ENCODE measurements at regions not wholly inside any gene's neighbourhood (a gene's known extent, or its start where the extent isn't known, plus 50 kb on each side); places are given as distances from the start of the nearest gene placed in this dataset.

DNA sequence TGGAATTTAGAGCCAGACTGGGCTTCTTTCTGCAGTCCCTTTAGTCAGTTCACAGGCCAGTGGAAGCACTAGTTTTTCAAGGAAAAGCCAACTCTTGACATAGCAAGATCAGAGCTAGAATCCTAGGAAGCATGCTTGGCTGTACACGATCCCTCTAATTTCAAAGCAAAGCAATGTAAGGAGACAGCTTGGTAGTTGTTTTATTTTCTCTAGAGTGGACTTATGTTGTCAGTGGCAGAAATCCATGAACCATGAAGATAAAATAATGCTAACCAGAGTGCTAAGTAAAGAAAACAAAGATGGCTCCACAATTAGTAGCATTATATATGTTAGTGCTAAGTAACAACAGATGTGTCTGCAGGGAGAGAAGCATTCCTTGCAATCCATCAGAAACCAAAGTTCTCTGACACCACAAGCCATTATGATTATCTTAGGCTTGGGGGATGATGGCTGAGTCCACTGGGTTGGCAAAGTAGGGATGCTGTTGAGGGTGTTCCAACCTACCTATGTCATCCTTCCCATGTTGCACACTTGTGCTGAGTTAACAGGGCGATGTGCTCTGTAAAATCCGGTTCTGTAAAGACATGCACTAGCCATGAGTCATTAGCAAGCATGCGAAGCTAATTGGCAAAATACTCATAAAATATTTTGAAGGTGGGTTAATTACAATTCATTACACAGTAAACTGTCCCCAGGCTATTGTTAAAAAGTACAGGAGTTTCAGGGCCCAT, 115.2 kb downstream of the BMP2 start:
- no peak for DNase-seq (ENCODE audit: extremely low read depth, low read depth, low spot score)

DNA sequence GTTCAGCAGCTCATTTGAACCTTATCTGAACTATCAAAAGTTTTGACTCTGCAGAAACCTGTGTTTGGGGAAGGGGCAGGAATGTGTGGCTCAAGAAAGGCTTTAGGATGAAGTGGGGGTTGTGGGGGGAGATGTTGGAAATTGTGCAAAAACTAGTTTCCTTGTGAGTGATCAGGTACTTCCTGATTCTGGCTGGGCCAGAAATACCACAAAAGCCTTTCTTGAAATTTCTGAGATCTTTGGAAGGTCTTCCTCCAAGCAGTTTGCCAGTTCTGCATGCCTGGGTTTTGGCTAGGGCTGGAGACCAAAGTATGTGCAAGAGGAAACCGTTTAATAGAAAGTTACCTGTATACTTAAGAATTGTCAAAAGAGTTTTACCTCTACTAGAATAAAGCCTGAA, 116.6 kb downstream of the BMP2 start:
- no peak for DNase-seq (ENCODE audit: extremely low read depth, low read depth, low spot score)

DNA sequence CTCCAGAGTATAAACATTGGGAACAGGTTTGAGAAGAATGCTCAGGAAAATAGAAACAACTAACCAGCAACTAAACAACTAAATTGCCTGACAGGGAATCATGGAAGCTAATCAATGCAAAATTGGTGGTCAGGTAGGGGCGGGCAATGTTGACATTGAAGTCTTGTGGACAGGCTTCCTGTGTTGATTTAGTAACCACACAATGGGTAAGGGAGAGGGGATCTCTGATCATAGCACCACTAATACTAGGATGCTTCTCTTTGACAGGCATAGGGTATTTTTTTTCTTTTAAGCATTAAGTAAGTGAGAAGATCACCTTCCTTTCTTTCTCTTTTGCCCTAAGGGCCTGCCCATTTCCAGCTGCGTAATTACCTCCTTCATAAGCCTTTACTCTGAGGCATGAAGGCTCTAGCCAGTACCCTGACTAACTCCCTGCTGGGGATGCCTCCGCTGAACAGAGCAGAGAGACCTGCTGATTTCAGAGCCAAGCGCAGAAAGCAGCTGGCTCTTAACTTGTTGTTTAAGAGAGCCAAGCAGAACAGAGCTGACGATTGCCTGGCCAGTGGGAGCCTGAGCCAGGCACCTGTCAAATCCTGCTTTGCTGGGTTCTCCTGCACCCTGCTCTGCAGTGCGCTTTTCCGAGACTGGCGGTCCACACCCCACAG, 118.7 kb downstream of the BMP2 start:
- no peak for DNase-seq (ENCODE audit: extremely low read depth, low read depth, low spot score)

DNA sequence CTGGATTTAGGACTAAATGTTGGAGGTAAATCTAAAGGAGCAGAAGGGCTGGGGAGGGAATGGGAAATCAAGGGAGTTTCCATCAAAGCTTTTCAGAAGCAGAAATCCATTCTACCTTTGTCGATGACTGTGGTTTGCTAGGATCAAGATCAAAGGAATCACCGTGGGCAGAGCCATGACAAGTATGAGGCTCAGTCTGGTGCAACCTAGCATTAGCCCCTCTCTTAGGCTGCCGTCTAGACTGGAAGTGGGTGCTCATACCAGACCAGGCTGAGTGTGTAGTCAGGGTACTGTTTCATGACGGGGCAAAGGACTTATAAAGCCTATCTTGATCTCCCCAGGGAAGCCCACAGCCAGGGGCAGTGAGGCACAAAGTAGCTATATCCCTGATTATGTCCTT, 120.5 kb downstream of the BMP2 start:
- DNase-seq (ENCODE audit: extremely low read depth, low read depth, low spot score) = no peak

DNA sequence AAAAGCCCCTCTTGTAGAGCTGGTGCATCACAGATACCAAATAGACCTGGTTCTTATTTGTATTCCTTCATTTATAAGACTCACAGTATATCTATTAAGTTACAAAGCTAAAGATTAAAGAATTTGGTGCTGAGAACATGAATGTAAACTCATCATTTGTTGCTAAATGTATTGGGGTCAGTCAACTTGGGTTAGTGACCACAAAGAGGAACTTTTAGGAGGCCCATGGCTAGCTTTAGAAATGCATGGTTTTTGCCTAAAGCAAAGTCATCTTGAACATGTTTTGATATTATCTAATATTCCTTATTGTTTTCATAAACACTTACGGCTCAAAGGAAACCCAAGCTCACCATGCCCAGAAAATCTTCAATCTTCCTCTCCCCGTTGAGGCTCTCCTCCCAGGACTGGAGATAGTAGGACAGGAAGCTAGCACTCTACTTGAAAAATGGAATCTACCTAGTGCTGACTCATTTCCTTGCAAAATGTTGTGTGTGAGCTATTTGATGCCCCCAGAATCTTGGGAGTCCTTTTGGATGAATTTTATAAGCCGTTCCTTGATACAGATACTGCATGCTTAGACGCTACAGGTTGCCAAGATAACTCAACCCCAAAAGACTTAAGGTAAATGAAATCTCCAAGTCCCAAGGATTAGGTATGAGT, 121.4 kb downstream of the BMP2 start:
- no peak for DNase-seq (ENCODE audit: extremely low read depth, low read depth, low spot score)

DNA sequence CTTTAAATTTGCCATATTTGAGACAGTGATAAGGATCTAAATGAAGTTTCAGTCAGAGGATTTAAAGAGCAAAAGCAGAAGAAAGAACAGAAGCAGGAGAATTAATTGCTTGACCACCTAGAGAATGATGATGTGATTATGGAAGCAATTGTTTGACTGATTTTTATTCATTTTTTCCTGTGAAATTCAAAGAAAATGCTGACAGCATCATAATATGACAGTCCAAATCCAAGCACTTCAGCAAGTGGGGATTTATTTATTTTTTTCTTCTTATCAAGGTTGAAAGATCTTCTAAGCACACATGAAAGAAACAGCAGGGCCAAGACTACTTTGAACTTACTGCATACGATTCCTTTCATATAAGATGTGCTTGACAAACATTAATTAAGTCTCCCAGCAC, 125.2 kb downstream of the BMP2 start:
- no peak for DNase-seq (ENCODE audit: extremely low read depth, low read depth, low spot score)

DNA sequence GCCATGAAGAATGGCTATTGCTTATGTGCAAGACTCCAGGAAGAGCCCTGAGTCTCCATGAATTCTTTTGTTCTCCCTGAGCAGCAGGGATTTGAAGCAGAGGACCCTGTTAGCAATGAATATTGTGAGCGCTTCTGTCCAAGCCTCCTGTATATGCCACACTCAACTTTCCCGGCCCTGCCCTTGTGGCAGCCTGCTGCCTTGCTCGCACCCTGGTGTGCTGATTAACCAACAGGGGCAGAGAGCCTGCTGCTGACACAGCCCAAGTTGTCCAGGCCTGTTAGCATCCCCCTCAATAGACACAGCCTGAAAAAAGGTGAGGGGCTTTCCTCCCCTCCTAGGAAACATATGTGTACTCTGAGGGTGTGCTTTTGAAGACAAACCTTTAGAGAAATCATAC, 131.4 kb downstream of the BMP2 start:
- DNase-seq (ENCODE audit: extremely low read depth, low read depth, low spot score) = no peak

DNA sequence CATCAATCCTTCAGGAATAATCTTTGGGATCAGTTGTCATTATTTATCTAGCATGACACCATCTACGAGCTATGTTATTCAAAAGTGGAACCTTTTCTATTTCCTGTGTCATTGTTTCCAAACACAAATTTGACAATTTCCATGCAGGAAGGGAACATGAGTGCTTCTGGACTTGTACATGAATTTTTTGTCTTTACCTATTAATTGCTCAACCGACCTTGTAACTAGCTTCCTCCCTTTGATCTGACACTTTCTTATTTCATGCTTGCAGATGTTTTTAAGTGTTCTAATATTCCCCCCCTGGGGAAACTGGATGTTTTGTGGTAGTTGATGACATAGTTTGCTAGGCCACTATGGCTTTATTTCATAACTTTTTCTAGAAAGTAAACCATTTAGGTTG, 139.4 kb downstream of the BMP2 start:
- no peak for DNase-seq (ENCODE audit: extremely low read depth, low read depth, low spot score)

GRCh38 chr20:6908673-6909072, 141.2 kb downstream of the BMP2 start:
- no peak for DNase-seq (ENCODE audit: extremely low read depth, low read depth, low spot score)

DNA sequence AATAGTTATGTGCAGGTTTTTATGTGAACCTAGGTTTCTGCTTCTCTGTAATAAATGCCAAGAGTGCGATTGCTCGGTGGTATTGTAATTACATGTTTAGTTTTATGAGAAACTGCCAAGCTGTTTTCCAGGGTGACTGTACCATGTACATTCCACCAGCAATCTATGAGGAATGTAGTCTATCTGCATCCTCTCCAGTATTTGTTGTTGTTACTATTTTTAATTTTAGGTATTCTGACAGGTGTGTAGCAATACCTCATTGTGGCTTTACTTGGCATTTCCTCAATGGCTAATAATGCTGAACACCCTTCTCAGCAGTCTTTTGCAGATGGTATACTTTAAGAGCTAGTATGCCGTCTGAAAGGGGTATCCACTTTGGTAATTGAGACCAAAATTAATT, 142.1 kb downstream of the BMP2 start:
- DNase-seq (ENCODE audit: extremely low read depth, low read depth, low spot score) = no peak

- DNase-seq (ENCODE audit: extremely low read depth, low read depth, low spot score) = no peak
Measured at GRCh38 chr20:6914986-6915385, 147.5 kb downstream of the BMP2 start.

DNA sequence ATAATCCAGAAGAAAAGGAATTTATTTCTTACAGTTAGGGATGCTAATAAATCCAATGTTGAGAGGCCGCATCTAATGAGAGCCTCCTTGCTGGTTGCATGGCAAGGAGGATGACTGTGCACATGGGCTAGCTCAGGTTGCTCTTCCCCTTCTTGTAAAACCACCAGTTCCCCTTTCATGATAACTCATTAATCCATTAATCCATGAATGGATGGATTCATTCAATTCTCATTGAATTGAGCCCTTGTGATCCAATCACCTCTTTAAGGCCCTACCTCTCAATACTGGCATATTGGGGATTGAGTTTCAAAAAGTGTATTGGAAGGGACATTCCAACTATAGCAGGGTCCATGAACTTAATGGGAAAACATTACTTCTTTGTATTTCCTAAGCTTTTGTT, 149.5 kb downstream of the BMP2 start:
- DNase-seq (ENCODE audit: extremely low read depth, low read depth, low spot score) = no peak

DNA sequence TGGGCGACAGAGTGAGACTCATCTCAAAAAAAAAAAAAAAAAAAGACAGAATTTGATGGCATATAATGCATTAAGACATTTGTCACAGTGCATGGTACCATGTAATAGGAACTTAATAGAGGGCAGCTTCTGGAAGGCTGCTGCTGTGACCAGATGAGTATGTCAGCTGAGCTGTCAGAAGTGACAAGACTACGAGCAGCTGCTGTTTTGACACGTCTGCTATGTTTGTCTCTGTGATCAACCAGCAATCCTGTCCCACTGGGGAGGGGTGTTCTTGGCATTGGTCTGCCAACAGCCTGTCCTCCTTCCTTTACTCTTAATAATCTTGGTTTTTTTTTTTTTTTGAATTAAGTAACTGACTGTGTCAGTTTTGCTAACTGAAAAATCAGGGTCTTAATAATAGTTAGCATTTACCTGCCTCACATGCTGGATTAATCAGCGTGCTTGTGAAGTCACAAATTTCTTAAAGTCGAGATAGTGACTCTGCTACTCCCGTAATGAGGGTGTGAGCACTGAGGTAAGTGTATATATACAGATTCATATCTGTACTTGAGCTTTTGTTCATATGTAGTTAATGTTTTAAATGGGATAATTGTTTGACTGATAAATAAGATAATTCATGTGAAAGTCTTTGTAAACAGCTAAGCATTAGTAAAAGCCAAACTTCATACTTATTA, 152.4 kb downstream of the BMP2 start:
- DNase-seq (ENCODE audit: extremely low read depth, low read depth, low spot score) = no peak

DNA sequence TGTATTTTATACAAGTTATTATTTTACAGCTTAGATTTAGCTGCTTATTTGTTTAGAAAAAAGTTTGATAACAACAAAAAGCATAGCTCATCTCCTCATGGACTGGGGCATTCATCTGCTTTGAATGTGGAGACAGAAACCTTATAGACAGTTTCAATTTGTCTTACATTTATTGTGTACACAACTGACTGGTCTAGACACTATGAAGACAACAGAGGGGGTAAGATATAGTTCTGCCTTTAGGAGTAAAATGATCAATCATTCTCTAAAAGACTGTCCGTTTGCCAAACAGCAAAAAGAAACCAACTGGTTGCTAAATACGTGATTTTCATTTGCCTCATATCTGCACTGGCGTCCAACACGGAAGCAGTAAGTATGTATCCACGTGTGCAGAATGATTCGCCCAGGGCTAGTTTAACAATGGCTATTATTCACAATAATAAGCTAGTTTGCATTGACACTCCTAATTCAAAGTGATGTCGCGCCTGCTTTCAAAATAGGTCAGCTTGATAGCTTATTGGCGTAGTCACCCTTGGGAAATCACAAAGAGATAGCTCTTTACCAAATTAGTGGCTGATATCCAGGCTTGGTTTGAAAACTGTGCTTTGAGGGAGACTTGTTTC, 153.6 kb downstream of the BMP2 start:
- no peak for DNase-seq (ENCODE audit: extremely low read depth, low read depth, low spot score)

- DNase-seq (ENCODE audit: extremely low read depth, low read depth, low spot score) = no peak
Measured at GRCh38 chr20:6921717-6922386, 154.4 kb downstream of the BMP2 start.

GRCh38 chr20:6924681-6925080, 157.2 kb downstream of the BMP2 start:
- DNase-seq (ENCODE audit: extremely low read depth, low read depth, low spot score) = no peak

DNA sequence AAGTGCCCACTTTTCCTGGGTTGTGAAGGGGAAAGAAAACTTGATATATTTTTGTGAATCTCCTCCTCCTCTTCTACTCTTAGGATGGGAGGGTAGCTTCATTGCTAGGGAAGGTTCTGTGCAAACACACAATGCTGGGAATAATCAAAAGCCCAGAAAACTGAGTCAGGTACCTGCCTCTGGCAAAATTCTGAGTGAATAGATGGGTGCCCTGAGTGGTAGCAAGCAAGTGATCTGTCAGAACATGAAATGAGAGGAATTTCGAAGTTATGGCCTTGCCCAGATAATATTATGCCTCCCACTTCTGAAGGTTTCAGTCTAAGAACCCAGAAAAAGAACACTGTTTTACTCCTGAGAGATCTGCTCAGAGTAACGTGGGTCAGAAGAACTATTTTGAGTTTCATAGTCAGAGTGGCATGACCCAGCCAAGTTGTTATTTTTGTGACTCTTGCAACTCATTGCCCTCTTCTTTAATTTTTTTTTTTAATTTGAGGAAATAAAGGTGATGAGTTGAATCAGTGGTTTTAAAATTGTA, 158.3 kb downstream of the BMP2 start:
- no peak for DNase-seq (ENCODE audit: extremely low read depth, low read depth, low spot score)

GRCh38 chr20:6940048-6940447, 172.6 kb downstream of the BMP2 start:
- DNase-seq (ENCODE audit: extremely low read depth, low read depth, low spot score) = no peak

- no peak for DNase-seq (ENCODE audit: extremely low read depth, low read depth, low spot score)
Measured at GRCh38 chr20:6940876-6941275, 173.4 kb downstream of the BMP2 start.

DNA sequence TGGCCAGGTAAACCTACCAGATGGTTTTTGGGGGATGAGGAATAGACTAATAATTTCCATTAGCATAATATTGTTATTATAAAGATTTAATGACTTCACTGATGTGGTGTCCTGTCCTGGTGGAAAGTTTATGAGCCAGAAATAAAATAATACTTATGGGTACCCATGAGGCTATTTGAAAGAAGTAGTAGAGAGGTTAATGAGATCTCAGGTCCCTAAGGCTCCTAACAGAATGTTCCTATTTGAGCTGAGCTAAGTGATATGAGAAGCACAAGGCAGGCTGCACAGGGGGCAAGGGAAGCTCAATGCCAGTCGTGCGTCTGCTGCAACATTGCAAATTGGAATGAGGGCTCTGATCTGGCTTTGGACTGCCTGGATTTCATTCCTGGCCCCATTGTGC, 174.1 kb downstream of the BMP2 start:
- DNase-seq (ENCODE audit: extremely low read depth, low read depth, low spot score) = no peak

Measured in glomerular endothelial cell (primary cell).